CD14-positive monocyte (primary cell): ENCODE measurements at regions not wholly inside any gene's neighbourhood (a gene's known extent, or its start where the extent isn't known, plus 50 kb on each side); places are given as distances from the start of the nearest gene placed in this dataset.

ENCODE experiments used
- DNase-seq, 3 donors: peaks; one replicate each; pipeline ENCODE4 v3.0.0-alpha.2; 2011 to 2022
- H2AFZ ChIP-seq: 2 replicates; pipeline ENCODE4 v1.6.0; 2012; ENCODE audit warnings: mild to moderate bottlenecking, low read depth, low read length, inconsistent platforms; ENCODE audit not compliant: insufficient read depth, poor library complexity, severe bottlenecking
- H3K27ac ChIP-seq, 2 donors: 1 replicate in 1 of 2; 2 replicates in 1 of 2; pipeline ENCODE4 v1.5.1; 2012 to 2013; ENCODE audit warnings: low read length in 2 of 2, control low read depth in 1 of 2, inconsistent platforms in 1 of 2, low read depth in 1 of 2, mild to moderate bottlenecking in 1 of 2
- H3K27me3 ChIP-seq, 2 donors: one replicate each; pipeline versions ENCODE4 v1.6.0 to v1.6.1; 2011 to 2013; ENCODE audit warnings: low read length in 2 of 2; ENCODE audit not compliant: control insufficient read depth in 2 of 2, insufficient read depth in 2 of 2
- H3K36me3 ChIP-seq, 2 donors: replicated peaks in 1 of 2; 1 replicate in 1 of 2; 2 replicates in 1 of 2; pipeline versions ENCODE4 v1.5.1 to v1.6.1; 2012 to 2013; ENCODE audit warnings: low read length in 2 of 2, control low read depth in 1 of 2, inconsistent platforms in 1 of 2, mild to moderate bottlenecking in 1 of 2; ENCODE audit not compliant: insufficient read depth in 2 of 2, control insufficient read depth in 1 of 2
- H3K4me1 ChIP-seq, 2 donors: 1 replicate in 1 of 2; 2 replicates in 1 of 2; pipeline versions ENCODE4 v1.5.1 to v1.6.1; 2012 to 2013; ENCODE audit warnings: low read length in 2 of 2, control low read depth in 1 of 2, inconsistent platforms in 1 of 2, mild to moderate bottlenecking in 1 of 2, moderate library complexity in 1 of 2; ENCODE audit not compliant: insufficient read depth in 2 of 2, control insufficient read depth in 1 of 2
- H3K4me2 ChIP-seq: replicated peaks from 2 replicates; pipeline ENCODE3; 2012; ENCODE audit warnings: low read length, moderate library complexity, mild to moderate bottlenecking; ENCODE audit not compliant: poor library complexity, severe bottlenecking; ENCODE audit errors: extremely low read depth
- H3K4me3 ChIP-seq, 3 experiments: fragments of 200-600 bp in 1 of 3; sonication (generic) in 1 of 3; replicated peaks in 1 of 3; 1 replicate in 2 of 3; 2 replicates in 1 of 3; pipeline ENCODE4 v1.5.1; 2011 to 2013; ENCODE audit warnings: low read length in 3 of 3, mild to moderate bottlenecking in 3 of 3, control low read depth in 2 of 3, low read depth in 2 of 3, inconsistent platforms in 1 of 3, moderate library complexity in 1 of 3
- H3K79me2 ChIP-seq: 2 replicates; pipeline ENCODE4 v1.6.0; 2012; ENCODE audit warnings: mild to moderate bottlenecking, control low read depth, inconsistent platforms, low read length, moderate library complexity; ENCODE audit not compliant: insufficient read depth
- H3K9ac ChIP-seq: 2 replicates; pipeline ENCODE4 v1.6.0; 2017; ENCODE audit warnings: low read length, mild to moderate bottlenecking; ENCODE audit not compliant: insufficient read depth, poor library complexity, severe bottlenecking
- H3K9me3 ChIP-seq, 2 donors: replicated peaks in 1 of 2; 1 replicate in 1 of 2; 2 replicates in 1 of 2; pipeline versions ENCODE4 v1.5.1 to v1.6.1; 2012 to 2013; ENCODE audit warnings: low read length in 2 of 2, control low read depth in 1 of 2; ENCODE audit not compliant: control insufficient read depth in 1 of 2, insufficient read depth in 1 of 2
- H4K20me1 ChIP-seq: 2 replicates; pipeline ENCODE4 v1.6.0; 2012; ENCODE audit warnings: mild to moderate bottlenecking, low read length, control low read depth, moderate library complexity; ENCODE audit not compliant: insufficient read depth
- H3K27ac Mint-ChIP-seq, 7 donors: one replicate each; pipeline ENCODE4 v1.8.0; 2020; ENCODE audit warnings: mild to moderate bottlenecking in 7 of 7, mixed read lengths in 7 of 7, moderate library complexity in 6 of 7, inconsistent platforms in 2 of 7
- H3K27me3 Mint-ChIP-seq, 3 donors: one replicate each; pipeline ENCODE4 v1.8.0; 2021 to 2022; ENCODE audit warnings: low read depth in 3 of 3, mild to moderate bottlenecking in 3 of 3, mixed read lengths in 3 of 3, moderate library complexity in 3 of 3, inconsistent platforms in 1 of 3
- H3K36me3 Mint-ChIP-seq, 2 donors: one replicate each; pipeline ENCODE4 v1.8.0; 2020; ENCODE audit warnings: mixed read lengths in 2 of 2, inconsistent platforms in 1 of 2, mild to moderate bottlenecking in 1 of 2
- H3K4me1 Mint-ChIP-seq: one replicate; pipeline ENCODE4 v1.8.0; 2020; ENCODE audit warnings: mild to moderate bottlenecking, mixed read lengths
- H3K4me3 Mint-ChIP-seq, 2 donors: one replicate each; pipeline ENCODE4 v1.8.0; 2020; ENCODE audit warnings: mild to moderate bottlenecking in 2 of 2, mixed read lengths in 2 of 2, moderate library complexity in 1 of 2
- H3K9me3 Mint-ChIP-seq, 7 donors: one replicate each; pipeline ENCODE4 v1.8.0; 2020 to 2022; ENCODE audit warnings: mixed read lengths in 7 of 7, mild to moderate bottlenecking in 6 of 7, moderate library complexity in 6 of 7, inconsistent platforms in 2 of 7
- CTCF ChIP-seq: fragments of 200-600 bp; IDR thresholded peaks from one replicate; pipeline ENCODE4 v1.8.0; 2022; ENCODE audit warnings: antibody characterized with exemption, mild to moderate bottlenecking
- WGBS: methylation state at CpG from one replicate; pipeline ENCODE4 v1.1.5; 2013; ENCODE audit warnings: missing lambda C conversion rate; ENCODE audit not compliant: insufficient coverage; 5-methylcytosine and 5-hydroxymethylcytosine counted together
- intact Hi-C, 2 donors: fragments of 100-400 bp; cut with micrococcal nuclease; formaldehyde crosslinking; loops; one replicate each; pipeline versions ENCODE4 v1.15.0 to v1.15.1; 2023

GRCh38 chr15:95281470-95281869, 1049.0 kb upstream of the NR2F2 start:
- DNase-seq, result no peak
- no peak overlapping the region for H3K4me2 ChIP-seq
- no peaks in the 10 kb centered on the region for H3K79me2 ChIP-seq
- Mint-ChIP-seq H3K27me3 (peaks cover 8 to 17% (median 11%) of the 10 kb centered on the region in 3 donors), H3K4me3 (no peak overlapping the region), H3K36me3 (no peaks in the 10 kb centered on the region), H3K9me3 (peaks cover 0 to 2% (median 0%) of the 10 kb centered on the region in 7 donors), H3K4me1 (no peaks in the 10 kb centered on the region), H3K27ac (no peak overlapping the region)
- intact Hi-C loops, result no loop called here
- H3K4me1 ChIP-seq, result no peaks in the 10 kb centered on the region
- H4K20me1 ChIP-seq, result no peaks in the 10 kb centered on the region
- H3K36me3 ChIP-seq, result no peaks in the 10 kb centered on the region
- H3K27ac ChIP-seq, result no peak overlapping the region
- H3K9me3 ChIP-seq, result no peaks in the 10 kb centered on the region
- H3K9ac ChIP-seq, result no peak overlapping the region
- no peak overlapping the region for H2AFZ ChIP-seq
- no CpG with 5 or more reads among the region's 2 CpGs for WGBS
- no peak overlapping the region for H3K4me3 ChIP-seq
- TF ChIP-seq CTCF, result no peak
- peaks cover 3 to 7% of the 10 kb centered on the region in 2 donors for H3K27me3 ChIP-seq

GRCh38 chr15:95284492-95284891, 1046.0 kb upstream of the NR2F2 start:
- no peaks in the 10 kb centered on the region for H3K9me3 ChIP-seq
- no peak overlapping the region for H3K27ac ChIP-seq
- no peak overlapping the region for H3K4me3 ChIP-seq
- no peak for TF ChIP-seq CTCF
- Mint-ChIP-seq H3K27ac (no peak overlapping the region), H3K4me1 (no peaks in the 10 kb centered on the region), H3K9me3 (peaks cover 0 to 3% (median 0%) of the 10 kb centered on the region in 7 donors), H3K36me3 (no peaks in the 10 kb centered on the region), H3K27me3 (peaks cover 19 to 27% (median 21%) of the 10 kb centered on the region in 3 donors), H3K4me3 (no peak overlapping the region)
- no peak for DNase-seq
- no peaks in the 10 kb centered on the region for H3K36me3 ChIP-seq
- intact Hi-C loops, result no loop called here
- H3K27me3 ChIP-seq, result peaks cover 8 to 10% of the 10 kb centered on the region in 2 donors
- WGBS, result no CpG with 5 or more reads among the region's 4 CpGs
- H3K4me1 ChIP-seq, result no peaks in the 10 kb centered on the region
- H4K20me1 ChIP-seq, result no peaks in the 10 kb centered on the region
- no peak overlapping the region for H2AFZ ChIP-seq
- no peaks in the 10 kb centered on the region for H3K79me2 ChIP-seq
- no peak overlapping the region for H3K9ac ChIP-seq
- no peak overlapping the region for H3K4me2 ChIP-seq
